Common myeloid progenitor, CD34-positive (primary cell): ENCODE measurements at regions not wholly inside any gene's neighbourhood (a gene's known extent, or its start where the extent isn't known, plus 50 kb on each side); places are given as distances from the start of the nearest gene placed in this dataset.
A peak's percentile ranks its signal among the peaks of the same experiment; 100 is the strongest.

Experiments
- CTCF ChIA-PET: fragments of 350-600 bp; sonication (Branson Sonifier 250); formaldehyde crosslinking; loops from one replicate; lab custom pipeline; 2021; ENCODE audit warnings: antibody characterized with exemption; lab: Charles Lee
- POLR2A ChIA-PET: fragments of 350-600 bp; sonication (Branson Sonifier 250); formaldehyde crosslinking; loops from one replicate; lab custom pipeline; 2021; ENCODE audit warnings: antibody characterized with exemption; lab: Charles Lee
- DNase-seq, 3 donors: peaks; one replicate each; pipeline versions ENCODE4 v3.0.0 to v3.0.0-alpha.2; 2013
- H3K27ac ChIP-seq, 2 experiments: 1 replicate in 1 of 2; 2 replicates in 1 of 2; pipeline ENCODE4 v1.7.0; 2013; ENCODE audit warnings: inconsistent platforms in 2 of 2, low read length in 2 of 2, mild to moderate bottlenecking in 2 of 2, low read depth in 1 of 2, moderate library complexity in 1 of 2; ENCODE audit not compliant: severe bottlenecking in 2 of 2, insufficient read depth in 1 of 2, poor library complexity in 1 of 2
- H3K27me3 ChIP-seq, 5 experiments: replicated peaks in 2 of 5; 1 replicate in 3 of 5; 2 replicates in 2 of 5; pipeline versions ENCODE4 v1.6.1 to v1.7.0; 2013; ENCODE audit warnings: low read length in 4 of 5, mild to moderate bottlenecking in 2 of 5, moderate library complexity in 2 of 5, inconsistent platforms in 1 of 5; ENCODE audit not compliant: insufficient read depth in 5 of 5, control insufficient read depth in 4 of 5
- H3K36me3 ChIP-seq, 4 experiments: 1 replicate in 2 of 4; 2 replicates in 2 of 4; pipeline versions ENCODE4 v1.6.1 to v1.7.0; 2013; ENCODE audit warnings: low read length in 3 of 4, control low read depth in 1 of 4, mild to moderate bottlenecking in 1 of 4; ENCODE audit not compliant: control insufficient read depth in 4 of 4, insufficient read depth in 4 of 4
- H3K4me1 ChIP-seq, 4 experiments: 1 replicate in 3 of 4; 2 replicates in 1 of 4; pipeline versions ENCODE4 v1.6.1 to v1.7.1; 2013; ENCODE audit warnings: low read length in 3 of 4, mild to moderate bottlenecking in 3 of 4, control low read depth in 1 of 4, inconsistent platforms in 1 of 4, moderate library complexity in 1 of 4; ENCODE audit not compliant: control insufficient read depth in 4 of 4, insufficient read depth in 4 of 4; ENCODE audit errors: control extremely low read depth in 1 of 4
- H3K4me3 ChIP-seq, 7 experiments: 1 replicate in 4 of 7; 2 replicates in 3 of 7; pipeline versions ENCODE4 v1.5.1 to v1.7.0; 2013; ENCODE audit warnings: mild to moderate bottlenecking in 7 of 7, low read length in 6 of 7, moderate library complexity in 6 of 7, inconsistent platforms in 2 of 7, low read depth in 2 of 7, control low read depth in 1 of 7; ENCODE audit not compliant: insufficient read depth in 4 of 7, control insufficient read depth in 1 of 7; ENCODE audit errors: extremely low read depth in 1 of 7
- H3K9me3 ChIP-seq, 5 experiments: 1 replicate in 4 of 5; 2 replicates in 1 of 5; pipeline versions ENCODE4 v1.6.1 to v1.7.1; 2013; ENCODE audit warnings: low read length in 4 of 5, mild to moderate bottlenecking in 2 of 5, inconsistent platforms in 1 of 5, low read depth in 1 of 5, moderate library complexity in 1 of 5; ENCODE audit not compliant: control insufficient read depth in 4 of 5, insufficient read depth in 2 of 5; ENCODE audit errors: control extremely low read depth in 1 of 5
- WGBS: methylation state at CpG from one replicate; pipeline ENCODE4 v1.1.5; 2013; ENCODE audit not compliant: insufficient coverage; 5-methylcytosine and 5-hydroxymethylcytosine counted together

- Histone ChIP-seq H3K36me3 (no peaks in the 10 kb centered on the region), H3K27ac (no peak overlapping the region), H3K4me1 (peaks cover 0 to 21% (median 20%) of the 10 kb centered on the region in 4 experiments), H3K4me3 (peak overlapping the region in 1 of 7 experiments; percentile 35), H3K9me3 (peaks cover 0 to 17% (median 9%) of the 10 kb centered on the region in 5 experiments), H3K27me3 (no peaks in the 10 kb centered on the region)
- ChIA-PET CTCF (interaction anchor here (1.0 to 2.5 kb wide), 8 partner anchors 8 to 90 kb away, joined by 3 to 12 read pairs (median 5); no protein-coding TSS in a partner anchor), POLR2A (no interaction called here)
- no CpG with 5 or more reads among the region's 6 CpGs for WGBS
- no peak for DNase-seq
Measured at GRCh38 chr12:124688356-124688992, 121.1 kb upstream of the NCOR2 start.

- Histone ChIP-seq H3K9me3 (peaks cover 0 to 14% (median 9%) of the 10 kb centered on the region in 5 experiments), H3K36me3 (no peaks in the 10 kb centered on the region), H3K27ac (no peak overlapping the region), H3K27me3 (no peaks in the 10 kb centered on the region), H3K4me3 (peak overlapping the region in 3 of 7 experiments; percentile 2 to 35 (median 33)), H3K4me1 (peaks cover 0 to 26% (median 20%) of the 10 kb centered on the region in 4 experiments)
- ChIA-PET POLR2A (interaction anchor here (0.7 to 1.0 kb wide), 3 partner anchors 36 to 182 kb away, joined by 3 read pairs; no protein-coding TSS in a partner anchor), CTCF (interaction anchor here (1.0 to 2.5 kb wide), 8 partner anchors 8 to 79 kb away, joined by 3 to 12 read pairs (median 5); no protein-coding TSS in a partner anchor)
- DNase-seq = peak; percentile 47 to 92 (median 88)
- WGBS = 0% methylated on average over 11 of the region's 11 CpGs
Measured at GRCh38 chr12:124687917-124688316, 120.5 kb upstream of the NCOR2 start.

- peak; percentile 42 to 90 (median 86) for DNase-seq
- 46% methylated on average over 7 of the region's 9 CpGs for WGBS
- peaks cover 0 to 9% (median 6%) of the 10 kb centered on the region in 5 experiments for H3K9me3 ChIP-seq
- peaks cover 0 to 28% (median 20%) of the 10 kb centered on the region in 4 experiments for H3K4me1 ChIP-seq
- H3K27me3 ChIP-seq = no peaks in the 10 kb centered on the region
- POLR2A ChIA-PET = interaction anchor here (0.7 to 1.0 kb wide), 3 partner anchors 35 to 182 kb away, joined by 3 read pairs; no protein-coding TSS in a partner anchor
- no peaks in the 10 kb centered on the region for H3K36me3 ChIP-seq
- H3K4me3 ChIP-seq = peak overlapping the region in 3 of 7 experiments; percentile 2 to 35 (median 33)
- CTCF ChIA-PET = interaction anchor here (1.0 to 2.5 kb wide), 8 partner anchors 9 to 79 kb away, joined by 3 to 12 read pairs (median 5); no protein-coding TSS in a partner anchor
- no peak overlapping the region for H3K27ac ChIP-seq
Measured at GRCh38 chr12:124687174-124687902, 119.9 kb upstream of the NCOR2 start.

GRCh38 chr12:124686370-124687173 is 119.2 kb upstream of the NCOR2 start:
- Histone ChIP-seq H3K4me3 (no peak overlapping the region), H3K36me3 (no peaks in the 10 kb centered on the region), H3K9me3 (peaks cover 0 to 3% (median 0%) of the 10 kb centered on the region in 5 experiments), H3K27ac (no peak overlapping the region), H3K4me1 (peaks cover 0 to 35% (median 25%) of the 10 kb centered on the region in 4 experiments), H3K27me3 (no peaks in the 10 kb centered on the region)
- ChIA-PET CTCF (interaction anchor here (0.9 to 2.5 kb wide), 7 partner anchors 10 to 132 kb away, joined by 3 to 12 read pairs (median 6); no protein-coding TSS in a partner anchor), POLR2A (interaction anchor here (1.0 kb wide), 1 partner anchor 119 kb away, joined by 3 read pairs; no protein-coding TSS in a partner anchor)
- no peak for DNase-seq
- 92% methylated on average over 8 of the region's 9 CpGs for WGBS

GRCh38 chr12:124685689-124686369 is 118.4 kb upstream of the NCOR2 start:
- WGBS = 85% methylated on average over 13 of the region's 18 CpGs
- H3K4me3 ChIP-seq = no peak overlapping the region
- no peak overlapping the region for H3K27ac ChIP-seq
- DNase-seq = no peak
- no peaks in the 10 kb centered on the region for H3K27me3 ChIP-seq
- H3K36me3 ChIP-seq = no peaks in the 10 kb centered on the region
- H3K9me3 ChIP-seq = no peaks in the 10 kb centered on the region
- POLR2A ChIA-PET = no interaction called here
- CTCF ChIA-PET = interaction anchor here (0.9 to 2.5 kb wide), 5 partner anchors 41 to 132 kb away, joined by 3 to 12 read pairs (median 3); no protein-coding TSS in a partner anchor
- peaks cover 0 to 38% (median 28%) of the 10 kb centered on the region in 4 experiments for H3K4me1 ChIP-seq
